ENCODE measurements at regions not wholly inside any gene's neighbourhood (a gene's known extent, or its start where the extent isn't known, plus 50 kb on each side); places are given as distances from the start of the nearest gene placed in this dataset.

DNA sequence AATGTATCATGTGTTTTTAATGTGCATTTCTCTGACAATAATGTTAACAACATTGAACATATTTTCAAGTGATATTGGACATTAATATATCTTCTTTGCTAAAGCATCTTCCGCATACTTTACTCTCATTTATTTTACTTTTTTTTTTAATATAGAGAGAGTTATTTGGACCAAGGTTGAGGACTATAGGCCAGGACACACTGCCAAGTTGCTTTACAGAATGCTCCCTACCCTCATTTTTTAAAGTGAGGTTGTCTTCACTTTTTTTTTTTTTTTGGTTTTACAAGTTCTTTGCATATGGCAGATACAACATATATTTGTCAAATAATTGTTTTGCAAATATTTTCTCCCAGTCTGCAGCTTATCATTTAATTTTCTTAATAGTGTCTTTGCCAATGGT is 201.8 kb downstream of the OSR1 start:
- TF ChIP-seq, protein P1, sequence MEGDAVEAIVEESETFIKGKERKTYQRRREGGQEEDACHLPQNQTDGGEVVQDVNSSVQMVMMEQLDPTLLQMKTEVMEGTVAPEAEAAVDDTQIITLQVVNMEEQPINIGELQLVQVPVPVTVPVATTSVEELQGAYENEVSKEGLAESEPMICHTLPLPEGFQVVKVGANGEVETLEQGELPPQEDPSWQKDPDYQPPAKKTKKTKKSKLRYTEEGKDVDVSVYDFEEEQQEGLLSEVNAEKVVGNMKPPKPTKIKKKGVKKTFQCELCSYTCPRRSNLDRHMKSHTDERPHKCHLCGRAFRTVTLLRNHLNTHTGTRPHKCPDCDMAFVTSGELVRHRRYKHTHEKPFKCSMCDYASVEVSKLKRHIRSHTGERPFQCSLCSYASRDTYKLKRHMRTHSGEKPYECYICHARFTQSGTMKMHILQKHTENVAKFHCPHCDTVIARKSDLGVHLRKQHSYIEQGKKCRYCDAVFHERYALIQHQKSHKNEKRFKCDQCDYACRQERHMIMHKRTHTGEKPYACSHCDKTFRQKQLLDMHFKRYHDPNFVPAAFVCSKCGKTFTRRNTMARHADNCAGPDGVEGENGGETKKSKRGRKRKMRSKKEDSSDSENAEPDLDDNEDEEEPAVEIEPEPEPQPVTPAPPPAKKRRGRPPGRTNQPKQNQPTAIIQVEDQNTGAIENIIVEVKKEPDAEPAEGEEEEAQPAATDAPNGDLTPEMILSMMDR (IDR thresholded peaks at IDR 0.05) = no peak
- TF ChIP-seq POLR2A (IDR thresholded peaks at IDR 0.05) = no peak
